K562 (cell line): ENCODE measurements at regions not wholly inside any gene's neighbourhood (a gene's known extent, or its start where the extent isn't known, plus 50 kb on each side); places are given as distances from the start of the nearest gene placed in this dataset.

Source experiments
- ATAC-seq: fragments of 200-7000 bp; cut with Tn5 transposase; 3 replicates; pipeline ENCODE4 v1.9.1; 2020; ENCODE audit warnings: moderate library complexity
- BruUV-seq: library from RNA; stranded (reverse); fragments of 400-500 nt; replicated peaks from 2 replicates; lab custom pipeline; 2021; lab: Mats Ljungman, UMichigan
- CTCF ChIA-PET: fragments of 300-600 bp; formaldehyde crosslinking; extraction: SDS; loops from one replicate; lab custom pipeline; 2021; ENCODE audit warnings: low intra/inter-chr PET ratio; lab: Yijun Ruan, JAX
- POLR2A ChIA-PET: fragments of 300-600, 350-650 bp; sonication (Branson Sonifier 250); formaldehyde crosslinking; extraction: SDS; loops from one replicate; lab custom pipeline; 2021; ENCODE audit warnings: antibody characterized with exemption, inconsistent platforms; lab: Yijun Ruan, JAX
- DNase-seq, 4 experiments: peaks; one replicate each; pipeline versions ENCODE4 v3.0.0 to v3.0.0-alpha.2; 2011 to 2018; ENCODE audit warnings: low spot score in 3 of 4, mixed read lengths in 3 of 4; ENCODE audit errors: extremely low read depth in 1 of 4
- FAIRE-seq: peaks from 2 replicates; lab custom pipeline; 2011; peaks lifted over from hg19 to GRCh38; lab: Jason Lieb, UNC
- H2AFZ ChIP-seq: 2 replicates; pipeline ENCODE4 v1.6.0; 2011; ENCODE audit warnings: low read depth, low read length, control low read depth, inconsistent platforms
- H3K27ac ChIP-seq: fragments of 200-600 bp; 3 replicates; pipeline ENCODE4 v1.8.0; 2011; ENCODE audit warnings: low read depth, mild to moderate bottlenecking, control low read depth, inconsistent platforms, low read length, moderate library complexity, mixed read lengths; ENCODE audit errors: extremely low read depth
- H3K27me3 ChIP-seq, 2 experiments: fragments of 300-600 bp in 1 of 2; 2 replicates in 1 of 2; 3 replicates in 1 of 2; pipeline versions ENCODE4 v1.6.0 to v1.8.0; 2011; ENCODE audit warnings: inconsistent platforms in 2 of 2, low read length in 2 of 2, mild to moderate bottlenecking in 1 of 2, mixed read lengths in 1 of 2, moderate library complexity in 1 of 2; ENCODE audit not compliant: control insufficient read depth in 2 of 2, insufficient read depth in 2 of 2
- H3K36me3 ChIP-seq: fragments of 300-600 bp; 3 replicates; pipeline ENCODE4 v1.8.0; 2011; ENCODE audit warnings: mild to moderate bottlenecking, low read length, inconsistent platforms; ENCODE audit not compliant: control insufficient read depth, insufficient read depth
- H3K4me1 ChIP-seq, 2 experiments: fragments of 200-600 bp in 1 of 2; replicated peaks in 1 of 2; 2 replicates in 1 of 2; 3 replicates in 1 of 2; pipeline versions ENCODE4 v1.5.1 to v1.8.0; 2011; ENCODE audit warnings: inconsistent platforms in 2 of 2, low read length in 2 of 2, mild to moderate bottlenecking in 1 of 2, mixed read lengths in 1 of 2, moderate library complexity in 1 of 2; ENCODE audit not compliant: control insufficient read depth in 2 of 2, insufficient read depth in 2 of 2
- H3K4me2 ChIP-seq: 2 replicates; pipeline ENCODE4 v1.6.1; 2011; ENCODE audit warnings: low read length, control low read depth, inconsistent platforms, mixed read lengths; ENCODE audit not compliant: insufficient read depth
- H3K4me3 ChIP-seq: fragments of 200-600 bp; sonication (generic), shearing (Covaris generic); 2 replicates; pipeline ENCODE4 v1.5.1; 2016; ENCODE audit warnings: control low read depth, inconsistent platforms
- H3K79me2 ChIP-seq: fragments of 200-600 bp; 3 replicates; pipeline ENCODE4 v1.8.0; 2011; ENCODE audit warnings: low read length, inconsistent platforms; ENCODE audit not compliant: control insufficient read depth, insufficient read depth
- H3K9ac ChIP-seq, 2 experiments: 2 replicates each; pipeline versions ENCODE4 v1.6.0 to v1.6.1; 2011; ENCODE audit warnings: low read depth in 2 of 2, low read length in 2 of 2, control low read depth in 1 of 2, inconsistent platforms in 1 of 2, mild to moderate bottlenecking in 1 of 2, mixed read lengths in 1 of 2; ENCODE audit not compliant: insufficient read depth in 1 of 2
- H3K9me1 ChIP-seq: one replicate; pipeline ENCODE4 v1.6.0; 2011; ENCODE audit warnings: inconsistent platforms, mild to moderate bottlenecking, low read length, moderate library complexity; ENCODE audit not compliant: control insufficient read depth, insufficient read depth
- H3K9me3 ChIP-seq: replicated peaks from 2 replicates; pipeline ENCODE4 v1.5.1; 2011; ENCODE audit warnings: low read depth, low read length, inconsistent platforms; ENCODE audit not compliant: control insufficient read depth, insufficient read depth
- H4K20me1 ChIP-seq: replicated peaks from 2 replicates; pipeline ENCODE4 v1.6.1; 2011; ENCODE audit warnings: low read length, inconsistent platforms, mixed read lengths; ENCODE audit not compliant: control insufficient read depth, insufficient read depth
- BRF1 ChIP-seq: IDR thresholded peaks from 3 replicates; pipeline ENCODE4 v1.6.1; 2011; ENCODE audit warnings: borderline replicate concordance, mild to moderate bottlenecking; ENCODE audit not compliant: insufficient read length; ENCODE audit errors: extremely low read depth
- FOXJ3 ChIP-seq: sonication (generic); formaldehyde crosslinking; IDR thresholded peaks from 2 replicates; pipeline ENCODE4 v1.4.0; 2020; ENCODE audit warnings: mild to moderate bottlenecking, missing genetic modification reagents
- GATAD2A ChIP-seq: fragments of 450-650 bp; IDR thresholded peaks from 2 replicates; pipeline ENCODE4 v1.6.1; 2017
- SMAD4 ChIP-seq: fragments of 250-450 bp; sonication (Bioruptor Pico); conservative IDR thresholded peaks from 2 replicates; pipeline ENCODE4 v1.8.0; 2021; ENCODE audit warnings: inconsistent platforms, mild to moderate bottlenecking, moderate library complexity
- ZNF134 ChIP-seq: fragments of 250-450 bp; sonication (Bioruptor Pico); conservative IDR thresholded peaks from 2 replicates; pipeline ENCODE4 v1.4.0; 2020
- ZNF239 ChIP-seq: fragments of 250-450 bp; sonication (Bioruptor Pico); IDR thresholded peaks from 2 replicates; pipeline ENCODE4 v1.4.0; 2020; ENCODE audit warnings: mild to moderate bottlenecking
- in situ Hi-C: fragments of 300-500 bp; cut with MboI; formaldehyde crosslinking; loops from 4 replicates; pipeline ENCODE4 v1.15.0; 2018; ENCODE audit warnings: inconsistent platforms, mixed read lengths
- intact Hi-C: fragments of 100-400 bp; cut with micrococcal nuclease; formaldehyde crosslinking; loops from 2 replicates; pipeline ENCODE4 v1.14.2; 2022
- TF ChIP-seq, protein P1 (sequence below): IDR thresholded peaks from 2 replicates; pipeline ENCODE4 v1.6.1; 2014; ENCODE audit warnings: antibody characterized with exemption

DNA sequence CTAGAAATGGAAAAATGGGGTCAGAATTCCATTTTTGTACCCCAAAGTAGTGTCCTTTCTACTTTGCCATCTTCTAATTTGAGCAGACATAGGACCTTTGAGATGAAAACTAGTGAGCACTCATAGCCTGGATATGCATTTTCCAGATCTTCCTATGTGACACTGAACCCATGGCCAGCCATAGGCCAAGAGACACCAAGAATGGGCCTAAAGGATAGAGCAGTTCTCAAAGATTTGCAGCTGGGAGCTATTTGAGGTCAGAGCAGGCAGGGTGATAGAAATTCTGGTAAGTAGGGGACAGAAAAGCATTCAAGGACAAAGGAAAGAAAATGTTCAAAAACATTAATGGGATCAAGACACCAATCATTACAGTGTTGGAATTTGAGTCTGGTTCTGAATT is 332.8 kb downstream of the MYCN start:
- TF ChIP-seq BRF1, result no peak
- TF ChIP-seq ZNF239 (CRISPR knock-in tag), result no peak
- no peak for TF ChIP-seq FOXJ3
- TF ChIP-seq SMAD4 (CRISPR knock-in tag), result no peak
- TF ChIP-seq GATAD2A, result no peak
- TF ChIP-seq, protein P1, sequence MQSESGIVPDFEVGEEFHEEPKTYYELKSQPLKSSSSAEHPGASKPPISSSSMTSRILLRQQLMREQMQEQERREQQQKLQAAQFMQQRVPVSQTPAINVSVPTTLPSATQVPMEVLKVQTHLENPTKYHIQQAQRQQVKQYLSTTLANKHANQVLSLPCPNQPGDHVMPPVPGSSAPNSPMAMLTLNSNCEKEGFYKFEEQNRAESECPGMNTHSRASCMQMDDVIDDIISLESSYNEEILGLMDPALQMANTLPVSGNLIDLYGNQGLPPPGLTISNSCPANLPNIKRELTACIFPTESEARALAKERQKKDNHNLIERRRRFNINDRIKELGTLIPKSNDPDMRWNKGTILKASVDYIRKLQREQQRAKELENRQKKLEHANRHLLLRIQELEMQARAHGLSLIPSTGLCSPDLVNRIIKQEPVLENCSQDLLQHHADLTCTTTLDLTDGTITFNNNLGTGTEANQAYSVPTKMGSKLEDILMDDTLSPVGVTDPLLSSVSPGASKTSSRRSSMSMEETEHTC, result no peak
- no peak for TF ChIP-seq ZNF134
- no peaks in the 10 kb centered on the region for H3K36me3 ChIP-seq

More for the DNA sequence above, 332.8 kb downstream of the MYCN start:
- POLR2A ChIA-PET, result no interaction called here
- intact Hi-C loops, result no loop called here
- CTCF ChIA-PET, result interaction anchor here (0.7 kb wide), 1 partner anchor 54 kb away, joined by 3 read pairs; no protein-coding TSS in a partner anchor
- no peaks in the 10 kb centered on the region for H3K9me3 ChIP-seq
- no peaks in the 10 kb centered on the region for H3K27me3 ChIP-seq
- in situ Hi-C loops, result no loop called here
- FAIRE-seq, result no peak
- H3K4me1 ChIP-seq, result no peaks in the 10 kb centered on the region
- ATAC-seq, result no peak
- no peaks in the 10 kb centered on the region for H3K79me2 ChIP-seq
- DNase-seq, result no peak
- H2AFZ ChIP-seq, result no peak overlapping the region
- no peak overlapping the region for H3K27ac ChIP-seq
- H3K4me2 ChIP-seq, result no peak overlapping the region
- H4K20me1 ChIP-seq, result no peaks in the 10 kb centered on the region
- BruUV-seq, result no TSS peak
- H3K9ac ChIP-seq, result no peak overlapping the region
- no peaks in the 10 kb centered on the region for H3K9me1 ChIP-seq
- H3K4me3 ChIP-seq, result no peak overlapping the region
